Psoas muscle (tissue), 7 donors: ENCODE measurements at regions not wholly inside any gene's neighbourhood (a gene's known extent, or its start where the extent isn't known, plus 50 kb on each side); places are given as distances from the start of the nearest gene placed in this dataset.
"Not testable (repeated sequence)": the region's sequence is repeated elsewhere in the genome, so short reads cannot be mapped to it uniquely, and the experiment has no call there.

Source experiments
- ATAC-seq, 4 donors: fragments of 200-7000 bp; cut with Tn5 transposase; one replicate each; pipeline ENCODE4 v1.9.1; 2020; ENCODE audit warnings: moderate library complexity in 3 of 4, mild to moderate bottlenecking in 2 of 4
- DNase-seq, 2 donors: peaks; one replicate each; pipeline ENCODE4 v3.0.0-alpha.2; 2020
- H3K27ac ChIP-seq: fragments of 200-600 bp; one replicate; pipeline ENCODE4 v1.8.0; 2022
- H3K27me3 ChIP-seq, 3 donors: fragments of 200-600 bp in 1 of 3; one replicate each; pipeline versions ENCODE4 v1.6.1 to v1.8.0; 2013 to 2022; ENCODE audit warnings: low read length in 2 of 3, mild to moderate bottlenecking in 2 of 3, moderate library complexity in 1 of 3; ENCODE audit not compliant: insufficient read depth in 3 of 3
- H3K36me3 ChIP-seq, 2 donors: fragments of 200-600 bp in 1 of 2; one replicate each; pipeline versions ENCODE4 v1.6.1 to v1.8.0; 2013 to 2022; ENCODE audit warnings: low read depth in 1 of 2, mild to moderate bottlenecking in 1 of 2, moderate library complexity in 1 of 2; ENCODE audit not compliant: insufficient read depth in 1 of 2
- H3K4me1 ChIP-seq: fragments of 200-600 bp; one replicate; pipeline ENCODE4 v1.8.0; 2022
- H3K4me3 ChIP-seq: fragments of 200-600 bp; one replicate; pipeline ENCODE4 v1.8.0; 2022; ENCODE audit warnings: mild to moderate bottlenecking
- H3K9me3 ChIP-seq: fragments of 200-600 bp; one replicate; pipeline ENCODE4 v1.8.0; 2022
- WGBS, 3 donors: extraction: QIAGEN DNeasy Blood & Tissue Kit; methylation state at CpG; one replicate each; pipeline versions ENCODE4 v1.1.6 to v1.1.7; 2013; 5-methylcytosine and 5-hydroxymethylcytosine counted together
- intact Hi-C, 2 donors: fragments of 100-400 bp; cut with DNase I; formaldehyde crosslinking; loops; one replicate each; pipeline versions ENCODE4 v1.11.0 to v1.14.2; 2022
- TF ChIP-seq, protein P1 (sequence below): fragments of 200-600 bp; IDR thresholded peaks from one replicate; pipeline ENCODE4 v1.8.0; 2022; ENCODE audit warnings: antibody characterized with exemption
- donor health status: healthy with polysubstance abuse.
- donor health status: DM: no; HTN: no; CAD: no; lungs with moderate emphysema.
- donor health status: Bipolar disorder and iron deficiency.
- donor health status: healthy.
- donor health status: DM: yes; HTN: yes; CAD: no.
- donor health status: DM: no; HTN: no; CAD: no.
- donor health status: DM: yes; HTN: yes; CAD: no.

- TF ChIP-seq, protein P1, sequence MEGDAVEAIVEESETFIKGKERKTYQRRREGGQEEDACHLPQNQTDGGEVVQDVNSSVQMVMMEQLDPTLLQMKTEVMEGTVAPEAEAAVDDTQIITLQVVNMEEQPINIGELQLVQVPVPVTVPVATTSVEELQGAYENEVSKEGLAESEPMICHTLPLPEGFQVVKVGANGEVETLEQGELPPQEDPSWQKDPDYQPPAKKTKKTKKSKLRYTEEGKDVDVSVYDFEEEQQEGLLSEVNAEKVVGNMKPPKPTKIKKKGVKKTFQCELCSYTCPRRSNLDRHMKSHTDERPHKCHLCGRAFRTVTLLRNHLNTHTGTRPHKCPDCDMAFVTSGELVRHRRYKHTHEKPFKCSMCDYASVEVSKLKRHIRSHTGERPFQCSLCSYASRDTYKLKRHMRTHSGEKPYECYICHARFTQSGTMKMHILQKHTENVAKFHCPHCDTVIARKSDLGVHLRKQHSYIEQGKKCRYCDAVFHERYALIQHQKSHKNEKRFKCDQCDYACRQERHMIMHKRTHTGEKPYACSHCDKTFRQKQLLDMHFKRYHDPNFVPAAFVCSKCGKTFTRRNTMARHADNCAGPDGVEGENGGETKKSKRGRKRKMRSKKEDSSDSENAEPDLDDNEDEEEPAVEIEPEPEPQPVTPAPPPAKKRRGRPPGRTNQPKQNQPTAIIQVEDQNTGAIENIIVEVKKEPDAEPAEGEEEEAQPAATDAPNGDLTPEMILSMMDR: no peak
- DNase-seq (no peak), ATAC-seq (no peak)
- Histone ChIP-seq H3K27ac (no peak overlapping the region), H3K27me3 (no peaks in the 10 kb centered on the region), H3K36me3 (no peaks in the 10 kb centered on the region), H3K9me3 (no peaks in the 10 kb centered on the region), H3K4me3 (no peak overlapping the region), H3K4me1 (no peaks in the 10 kb centered on the region)
- WGBS, 3 donors: 6 to 23% (median 11%) methylated on average over 1 of the region's 1 CpG
- intact Hi-C loops: no loop called here
Measured at GRCh38 chr2:16978301-16978700, 312.7 kb upstream of the CYRIA start.

- intact Hi-C loops: no loop called here
- no peaks in the 10 kb centered on the region for H3K27me3 ChIP-seq
- no peak overlapping the region for H3K27ac ChIP-seq
- H3K9me3 ChIP-seq: no peaks in the 10 kb centered on the region
- H3K4me1 ChIP-seq: no peaks in the 10 kb centered on the region
- ATAC-seq (no peak), DNase-seq (no peak)
- H3K4me3 ChIP-seq: no peak overlapping the region
- TF ChIP-seq, protein P1: no peak
- no peaks in the 10 kb centered on the region for H3K36me3 ChIP-seq
Measured at GRCh38 chr2:16974688-16975087, 309.1 kb upstream of the CYRIA start.

DNA sequence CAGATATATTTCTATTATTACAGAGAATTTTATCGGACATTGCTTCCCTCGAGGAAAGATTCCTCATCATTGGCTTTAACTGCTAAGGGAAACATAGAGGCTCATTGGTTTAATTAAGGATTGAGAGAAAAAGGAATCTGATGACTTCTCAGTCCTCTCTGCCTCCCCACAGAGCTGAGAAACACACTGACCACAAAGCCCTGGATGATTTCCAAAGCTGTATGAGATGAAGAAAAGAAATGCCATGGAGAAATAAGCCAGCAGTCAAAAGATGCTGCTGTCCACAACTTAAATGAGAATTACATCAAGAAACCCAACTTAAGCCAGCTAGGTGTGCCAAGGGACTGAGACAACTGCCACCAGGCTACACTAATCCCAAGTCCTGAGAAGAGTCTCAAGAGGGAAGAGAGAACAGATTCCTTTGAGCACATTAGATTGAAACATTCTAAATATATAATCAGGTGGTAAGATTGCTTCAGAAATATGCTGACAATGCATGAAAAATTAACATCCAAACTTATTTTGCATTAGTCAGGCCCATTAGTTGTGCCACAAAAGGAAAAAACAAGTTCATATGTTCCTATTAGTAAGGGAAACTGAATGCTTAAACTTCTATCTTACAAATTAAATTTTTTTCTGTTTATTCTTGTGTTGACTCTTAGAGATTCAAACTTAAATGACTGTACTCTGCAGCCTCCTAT, 308.1 kb upstream of the CYRIA start:
- H3K27me3 ChIP-seq: no peaks in the 10 kb centered on the region
- no peaks in the 10 kb centered on the region for H3K4me1 ChIP-seq
- no peak overlapping the region for H3K27ac ChIP-seq
- H3K9me3 ChIP-seq: no peaks in the 10 kb centered on the region
- H3K4me3 ChIP-seq: no peak overlapping the region
- TF ChIP-seq, protein P1: no peak
- intact Hi-C loops: no loop called here
- ATAC-seq (no peak), DNase-seq (no peak)
- no peaks in the 10 kb centered on the region for H3K36me3 ChIP-seq
- 78 to 88% (median 83%) methylated on average over 2 of the region's 2 CpGs for WGBS, 3 donors

- no peaks in the 10 kb centered on the region for H3K4me1 ChIP-seq
- no peaks in the 10 kb centered on the region for H3K27me3 ChIP-seq
- WGBS, 3 donors: 85 to 93% (median 91%) methylated on average over 1 of the region's 1 CpG
- no peak for ATAC-seq
- H3K9me3 ChIP-seq: no peaks in the 10 kb centered on the region
- TF ChIP-seq, protein P1: no peak
- H3K36me3 ChIP-seq: no peaks in the 10 kb centered on the region
- H3K27ac ChIP-seq: no peak overlapping the region
- intact Hi-C loops: no loop called here
- no peak for DNase-seq
- no peak overlapping the region for H3K4me3 ChIP-seq
Measured at GRCh38 chr2:16972276-16972675, 306.6 kb upstream of the CYRIA start.

- intact Hi-C loops: no loop called here
- TF ChIP-seq, protein P1: no peak
- H3K9me3 ChIP-seq: no peaks in the 10 kb centered on the region
- ATAC-seq: no peak
- H3K27ac ChIP-seq: no peak overlapping the region
- no peaks in the 10 kb centered on the region for H3K27me3 ChIP-seq
- no peak for DNase-seq
- H3K4me1 ChIP-seq: no peaks in the 10 kb centered on the region
- H3K36me3 ChIP-seq: no peaks in the 10 kb centered on the region
- WGBS, 3 donors: 71 to 77% (median 73%) methylated on average over 4 of the region's 4 CpGs
- no peak overlapping the region for H3K4me3 ChIP-seq
Measured at GRCh38 chr2:16971722-16972234, 306.1 kb upstream of the CYRIA start.

GRCh38 chr2:16970948-16971347, 305.3 kb upstream of the CYRIA start:
- H3K36me3 ChIP-seq, H3K27me3 ChIP-seq, H3K27ac ChIP-seq, intact Hi-C loops, DNase-seq, H3K9me3 ChIP-seq, H3K4me3 ChIP-seq, H3K4me1 ChIP-seq, ATAC-seq: not testable (repeated sequence)
- 90 to 96% (median 95%) methylated on average over 3 of the region's 3 CpGs for WGBS, 3 donors
